T-helper 1 cell treated with Interleukin-12 subunit alpha and Interleukin-12 subunit beta and Interleukin-4 antibody, amounts not matched to agents 30 μg/mL and 1 μg/mL, for 36 hours (primary cell): ENCODE measurements at regions not wholly inside any gene's neighbourhood (a gene's known extent, or its start where the extent isn't known, plus 50 kb on each side); places are given as distances from the start of the nearest gene placed in this dataset.

Experiments used
- H3K27ac Mint-ChIP-seq: one replicate; pipeline ENCODE4 v1.8.0; 2021; ENCODE audit warnings: mild to moderate bottlenecking, mixed read lengths
- H3K27me3 Mint-ChIP-seq: one replicate; pipeline ENCODE4 v1.8.0; 2021; ENCODE audit warnings: low read depth, mixed read lengths
- H3K36me3 Mint-ChIP-seq: one replicate; pipeline ENCODE4 v1.8.0; 2021; ENCODE audit warnings: low read depth, mixed read lengths
- H3K4me1 Mint-ChIP-seq: one replicate; pipeline ENCODE4 v1.8.0; 2021; ENCODE audit warnings: low read depth, mixed read lengths
- H3K4me3 Mint-ChIP-seq: one replicate; pipeline ENCODE4 v1.8.0; 2021; ENCODE audit warnings: mild to moderate bottlenecking, moderate library complexity, mixed read lengths
- H3K9me3 Mint-ChIP-seq: one replicate; pipeline ENCODE4 v1.8.0; 2021; ENCODE audit warnings: mixed read lengths

DNA sequence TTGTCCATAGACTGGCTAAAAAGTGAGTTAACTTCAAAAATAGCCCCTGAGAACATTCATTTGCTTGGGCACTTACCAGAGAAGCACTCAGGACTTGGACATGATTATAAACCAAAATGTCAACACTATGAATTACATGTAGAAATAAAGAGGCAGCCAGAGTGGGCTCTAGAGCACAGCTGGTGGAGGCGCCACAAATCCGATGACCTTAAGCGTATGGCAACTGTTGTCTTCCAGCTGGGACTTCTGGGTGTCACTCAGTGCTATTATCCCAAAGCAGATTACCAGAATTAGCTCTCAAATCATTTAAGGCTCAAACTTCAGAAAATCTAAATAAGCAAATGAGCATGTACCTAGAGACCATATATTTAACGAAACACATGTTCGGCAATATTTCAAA, 1255.5 kb upstream of the SLC10A2 start:
- Mint-ChIP-seq H3K27ac (no peak overlapping the region), H3K27me3 (no peaks in the 10 kb centered on the region), H3K9me3 (no peaks in the 10 kb centered on the region)

DNA sequence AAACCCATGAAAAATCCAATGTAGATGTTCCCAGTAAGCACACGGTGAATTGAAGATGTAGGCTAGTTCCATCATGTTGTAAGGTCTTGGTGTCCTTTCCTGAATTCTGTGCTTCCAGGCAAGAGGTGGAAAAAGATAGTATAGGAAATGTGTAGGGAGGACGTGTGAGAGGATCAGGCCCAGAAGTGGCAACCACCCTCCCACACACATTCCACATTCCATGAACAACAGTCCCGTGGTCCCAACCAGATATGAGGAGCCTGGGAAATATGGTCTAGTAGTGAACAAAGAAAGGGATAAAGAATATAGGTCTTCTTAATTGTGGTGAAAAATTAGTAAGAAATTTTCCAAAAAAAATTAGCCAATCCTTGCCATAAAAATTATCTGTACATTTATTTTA, 1254.2 kb upstream of the SLC10A2 start:
- H3K4me1 Mint-ChIP-seq = no peaks in the 10 kb centered on the region
- H3K9me3 Mint-ChIP-seq = no peaks in the 10 kb centered on the region
- no peak overlapping the region for H3K27ac Mint-ChIP-seq
- H3K4me3 Mint-ChIP-seq = no peak overlapping the region
- no peaks in the 10 kb centered on the region for H3K27me3 Mint-ChIP-seq
- H3K36me3 Mint-ChIP-seq = no peaks in the 10 kb centered on the region

More for the DNA sequence above, 1255.5 kb upstream of the SLC10A2 start:
- Mint-ChIP-seq H3K36me3 (no peaks in the 10 kb centered on the region), H3K4me3 (no peak overlapping the region), H3K4me1 (no peaks in the 10 kb centered on the region)

DNA sequence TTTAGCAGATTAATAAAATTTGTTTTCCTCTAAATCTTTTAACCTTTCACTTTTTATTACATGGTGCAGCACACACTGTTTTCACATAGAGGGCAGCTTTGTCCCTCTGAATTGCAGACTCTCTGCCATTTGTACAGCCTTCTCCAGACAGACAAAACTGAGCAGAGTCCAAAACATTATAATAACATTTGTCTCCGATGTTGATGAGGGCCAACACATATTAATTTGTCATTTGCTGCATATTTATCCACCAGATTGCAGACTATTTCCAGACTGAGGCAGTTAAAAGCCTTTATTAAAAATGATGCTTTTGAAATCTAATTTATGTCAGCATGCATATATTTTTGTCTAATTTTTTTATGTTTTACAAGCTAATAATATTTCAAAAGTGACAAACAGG, 1251.9 kb upstream of the SLC10A2 start:
- no peaks in the 10 kb centered on the region for H3K27me3 Mint-ChIP-seq
- no peaks in the 10 kb centered on the region for H3K36me3 Mint-ChIP-seq
- no peaks in the 10 kb centered on the region for H3K4me1 Mint-ChIP-seq
- H3K9me3 Mint-ChIP-seq = no peaks in the 10 kb centered on the region
- no peak overlapping the region for H3K27ac Mint-ChIP-seq
- no peak overlapping the region for H3K4me3 Mint-ChIP-seq

DNA sequence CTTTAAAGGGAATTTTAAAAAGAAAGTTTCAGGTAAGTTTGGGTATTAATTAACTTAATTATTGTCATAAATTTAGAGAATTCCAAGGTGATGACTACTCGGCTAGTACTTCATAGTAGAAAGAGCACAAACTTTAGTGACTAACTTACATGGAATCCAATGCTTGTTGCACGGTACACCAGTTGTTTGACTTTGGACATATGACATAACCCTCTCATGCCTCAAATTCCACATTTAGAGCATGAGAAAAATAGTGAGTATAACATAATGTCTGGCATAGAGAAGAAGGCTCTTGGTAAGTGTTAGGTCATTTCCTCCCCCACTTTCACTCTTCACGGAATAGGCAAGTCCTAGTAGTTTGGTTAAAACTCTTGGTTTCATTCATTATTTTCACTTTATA, 1249.4 kb upstream of the SLC10A2 start:
- no peak overlapping the region for H3K4me3 Mint-ChIP-seq
- H3K27ac Mint-ChIP-seq = no peak overlapping the region
- H3K27me3 Mint-ChIP-seq = no peaks in the 10 kb centered on the region
- H3K4me1 Mint-ChIP-seq = no peaks in the 10 kb centered on the region
- peaks cover 4% of the 10 kb centered on the region for H3K9me3 Mint-ChIP-seq
- H3K36me3 Mint-ChIP-seq = no peaks in the 10 kb centered on the region

DNA sequence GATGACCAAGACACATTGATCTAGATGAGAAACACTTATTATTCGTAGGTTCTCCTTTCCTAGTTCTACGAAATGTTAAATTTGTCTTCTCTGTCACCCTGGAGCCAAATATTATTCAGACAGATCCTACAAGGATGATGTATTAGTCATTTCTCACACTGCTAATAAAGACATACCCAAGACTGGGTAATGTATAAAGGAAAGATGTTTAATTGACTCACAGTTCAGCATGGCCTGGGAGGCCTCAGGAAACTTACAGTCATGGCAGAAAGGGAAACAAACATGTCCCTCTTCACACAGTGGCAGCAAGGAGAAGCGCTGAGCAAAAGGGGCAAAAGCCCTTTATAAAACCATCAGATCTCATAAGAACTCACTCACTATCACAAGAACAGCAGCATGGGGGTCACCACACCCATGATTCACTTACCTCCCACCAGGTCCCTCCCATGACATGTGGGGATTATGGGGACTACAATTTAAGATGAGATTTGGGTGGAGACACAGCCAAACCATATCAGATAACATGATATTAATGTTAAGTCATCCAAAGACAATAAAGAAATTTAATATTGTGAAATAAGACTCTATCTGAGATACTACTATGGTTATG, 1248.8 kb upstream of the SLC10A2 start:
- Mint-ChIP-seq H3K27me3 (no peaks in the 10 kb centered on the region), H3K27ac (no peak overlapping the region), H3K9me3 (peaks cover 5% of the 10 kb centered on the region), H3K36me3 (no peaks in the 10 kb centered on the region), H3K4me3 (no peak overlapping the region), H3K4me1 (no peaks in the 10 kb centered on the region)

DNA sequence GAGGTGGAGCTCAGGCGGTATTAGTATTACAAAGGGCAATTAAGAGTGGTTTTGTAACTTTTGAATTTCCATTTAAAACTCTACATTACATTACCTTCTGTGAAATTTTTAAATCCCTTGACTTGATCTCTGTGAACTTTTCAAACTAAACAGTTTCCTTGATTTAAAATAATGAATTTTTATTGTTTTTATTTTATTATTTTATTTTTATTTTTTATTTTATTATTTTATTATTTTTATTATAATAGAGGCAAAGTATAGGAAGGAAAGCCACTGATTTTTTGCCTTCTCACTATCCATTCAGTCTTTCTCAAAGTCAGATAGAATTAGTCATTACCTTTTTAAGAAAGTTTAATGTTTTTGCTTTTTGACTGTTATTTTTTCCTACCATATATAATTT, 1248.1 kb upstream of the SLC10A2 start:
- no peaks in the 10 kb centered on the region for H3K36me3 Mint-ChIP-seq
- H3K4me1 Mint-ChIP-seq = no peaks in the 10 kb centered on the region
- H3K27me3 Mint-ChIP-seq = no peaks in the 10 kb centered on the region
- peaks cover 9% of the 10 kb centered on the region for H3K9me3 Mint-ChIP-seq
- no peak overlapping the region for H3K27ac Mint-ChIP-seq
- H3K4me3 Mint-ChIP-seq = no peak overlapping the region

DNA sequence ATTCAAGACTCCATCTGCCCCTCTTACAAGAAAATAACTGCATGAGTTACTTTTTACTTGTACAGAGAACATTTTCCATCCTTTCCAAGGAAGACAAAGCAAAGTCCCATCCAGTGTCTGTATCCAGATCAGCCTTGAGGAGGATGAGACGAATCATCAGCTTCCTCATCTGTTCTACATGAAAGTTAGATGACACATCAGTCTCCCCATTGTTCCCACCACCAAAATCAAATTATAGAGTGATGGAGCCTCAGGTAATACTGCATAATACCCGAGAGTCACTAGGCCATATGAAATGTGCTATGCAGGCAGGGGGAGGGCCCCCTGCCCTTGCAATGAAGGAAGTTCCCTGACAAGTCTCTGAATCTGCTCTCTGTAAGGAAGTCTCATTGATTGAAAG, 1244.6 kb upstream of the SLC10A2 start:
- H3K4me1 Mint-ChIP-seq = no peaks in the 10 kb centered on the region
- H3K27me3 Mint-ChIP-seq = no peaks in the 10 kb centered on the region
- H3K4me3 Mint-ChIP-seq = no peak overlapping the region
- H3K9me3 Mint-ChIP-seq = peaks cover 21% of the 10 kb centered on the region
- no peak overlapping the region for H3K27ac Mint-ChIP-seq
- H3K36me3 Mint-ChIP-seq = no peaks in the 10 kb centered on the region

DNA sequence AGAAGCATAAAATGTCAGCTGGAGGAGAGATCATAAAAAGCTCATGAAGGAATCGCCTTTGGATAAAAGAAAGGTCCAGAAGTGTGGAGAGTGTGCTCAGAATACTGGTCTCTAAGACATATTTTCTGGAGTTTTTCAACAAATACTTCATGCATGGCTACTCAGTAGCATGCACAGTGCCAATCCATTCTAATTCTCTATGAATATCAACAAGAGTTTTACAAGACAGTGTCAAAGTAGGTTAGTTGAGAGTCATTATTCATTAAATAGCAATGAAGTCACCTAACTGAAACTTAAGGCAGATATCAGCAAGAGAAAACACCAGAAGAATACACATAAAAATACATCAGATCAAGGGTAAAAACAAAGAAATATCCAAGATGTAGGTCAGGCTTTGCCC, 1243.2 kb upstream of the SLC10A2 start:
- Mint-ChIP-seq H3K9me3 (peaks cover 21% of the 10 kb centered on the region), H3K4me1 (no peaks in the 10 kb centered on the region), H3K27me3 (no peaks in the 10 kb centered on the region), H3K36me3 (no peaks in the 10 kb centered on the region), H3K27ac (no peak overlapping the region), H3K4me3 (no peak overlapping the region)

DNA sequence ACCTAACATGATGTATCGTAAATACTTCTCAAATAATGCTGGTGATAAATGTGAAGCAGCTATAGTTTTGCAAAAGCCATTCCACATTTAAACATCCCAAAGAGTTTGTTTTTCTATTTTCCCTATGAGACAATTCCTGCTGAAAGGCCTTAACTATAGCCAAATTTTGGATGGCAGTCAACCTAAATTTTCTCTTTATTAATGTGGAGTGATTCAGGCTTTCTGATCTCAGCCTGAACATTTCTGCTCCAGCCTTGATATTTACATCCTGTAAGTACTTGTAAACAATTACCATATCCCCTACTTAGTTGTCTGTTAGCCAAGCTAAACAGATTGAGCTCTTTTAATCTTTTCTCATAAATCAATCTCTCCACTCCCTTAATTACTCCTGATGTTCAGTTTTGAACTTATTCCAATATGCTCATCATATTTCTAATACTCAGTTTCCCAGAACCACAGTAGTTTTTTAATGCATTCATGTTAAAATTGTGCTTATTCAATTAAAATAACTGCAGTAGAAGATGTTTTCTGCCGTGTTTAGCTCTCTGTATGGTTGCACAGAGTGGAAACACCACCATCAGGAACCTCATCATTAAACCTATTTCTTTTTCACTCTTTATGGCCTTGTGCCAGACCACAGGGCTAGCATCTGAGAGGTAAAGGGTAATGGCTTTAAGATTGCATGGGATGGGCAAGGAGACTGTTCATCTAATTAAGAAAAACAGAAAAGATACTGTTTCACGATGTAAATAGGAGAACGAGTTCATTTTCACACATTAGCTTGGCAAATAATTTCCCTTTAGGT, 1235.2 kb upstream of the SLC10A2 start:
- Mint-ChIP-seq H3K4me1 (no peaks in the 10 kb centered on the region), H3K27me3 (no peaks in the 10 kb centered on the region), H3K4me3 (no peak overlapping the region)

DNA sequence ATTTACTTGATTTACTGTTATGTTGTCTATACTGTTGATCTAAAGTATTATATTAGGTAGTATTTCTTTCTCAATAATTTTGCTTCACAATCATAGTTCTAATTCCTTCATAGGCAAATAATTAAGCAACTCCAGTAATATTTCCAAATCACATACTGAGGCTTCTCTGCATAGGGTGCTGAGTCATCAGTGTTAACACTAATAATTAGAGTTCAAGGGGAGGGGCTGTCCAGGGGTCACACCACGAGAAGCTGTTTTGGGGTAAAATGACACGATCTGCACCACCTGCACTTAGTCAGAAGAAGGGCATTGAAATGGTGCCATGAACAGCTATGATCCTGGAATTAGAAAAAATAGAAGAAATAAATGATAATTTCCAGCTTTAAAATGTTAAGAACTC, 1230.9 kb upstream of the SLC10A2 start:
- Mint-ChIP-seq H3K4me1 (no peaks in the 10 kb centered on the region), H3K4me3 (no peak overlapping the region), H3K27me3 (no peaks in the 10 kb centered on the region), H3K9me3 (peaks cover 5% of the 10 kb centered on the region), H3K27ac (no peak overlapping the region), H3K36me3 (no peaks in the 10 kb centered on the region)

More for the DNA sequence above, 1235.2 kb upstream of the SLC10A2 start:
- Mint-ChIP-seq H3K9me3 (peaks cover 7% of the 10 kb centered on the region), H3K36me3 (no peaks in the 10 kb centered on the region), H3K27ac (no peak overlapping the region)

DNA sequence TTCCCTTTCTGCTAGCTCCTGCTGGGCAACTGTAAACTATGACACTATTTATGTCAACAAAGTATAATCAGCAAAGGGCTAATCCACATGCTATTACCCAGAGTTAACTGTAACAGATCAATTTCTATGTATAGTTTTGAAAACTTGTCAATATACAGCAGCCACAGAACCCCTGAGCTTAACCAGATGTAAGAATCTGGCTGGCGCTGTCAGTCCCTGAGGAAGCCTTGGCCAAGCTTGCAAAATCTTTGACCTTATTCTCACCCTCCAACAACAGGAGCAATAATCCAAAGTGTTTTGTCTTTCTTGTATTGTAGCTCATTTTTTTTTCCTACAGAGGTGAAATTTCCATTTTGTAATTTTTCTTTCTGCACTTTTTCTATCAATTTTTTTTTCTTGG, 1230.1 kb upstream of the SLC10A2 start:
- Mint-ChIP-seq H3K4me1 (no peaks in the 10 kb centered on the region), H3K27me3 (no peaks in the 10 kb centered on the region), H3K4me3 (no peak overlapping the region), H3K27ac (no peak overlapping the region), H3K9me3 (peaks cover 5% of the 10 kb centered on the region), H3K36me3 (no peaks in the 10 kb centered on the region)

DNA sequence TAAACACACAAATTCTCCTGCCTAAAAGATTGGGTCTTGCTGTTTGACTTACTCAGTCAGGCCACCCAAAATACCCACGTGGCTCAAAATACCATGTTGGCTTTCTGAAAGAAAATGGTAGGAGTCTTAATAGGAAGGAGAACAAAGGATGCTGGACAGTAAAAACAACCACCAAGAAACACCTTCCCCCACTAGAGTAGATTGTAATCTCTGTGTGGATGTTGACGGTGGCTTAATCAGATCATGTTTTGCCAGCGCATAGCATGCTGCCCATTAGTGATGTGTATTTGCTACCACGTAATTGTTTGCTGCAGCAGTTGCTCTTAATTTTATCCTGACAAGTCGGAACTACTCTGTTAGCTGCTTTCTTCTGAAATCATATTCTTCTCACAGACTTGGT, 1229.3 kb upstream of the SLC10A2 start:
- Mint-ChIP-seq H3K27ac (no peak overlapping the region), H3K9me3 (peaks cover 5% of the 10 kb centered on the region), H3K4me1 (no peaks in the 10 kb centered on the region), H3K4me3 (no peak overlapping the region), H3K36me3 (no peaks in the 10 kb centered on the region), H3K27me3 (no peaks in the 10 kb centered on the region)

DNA sequence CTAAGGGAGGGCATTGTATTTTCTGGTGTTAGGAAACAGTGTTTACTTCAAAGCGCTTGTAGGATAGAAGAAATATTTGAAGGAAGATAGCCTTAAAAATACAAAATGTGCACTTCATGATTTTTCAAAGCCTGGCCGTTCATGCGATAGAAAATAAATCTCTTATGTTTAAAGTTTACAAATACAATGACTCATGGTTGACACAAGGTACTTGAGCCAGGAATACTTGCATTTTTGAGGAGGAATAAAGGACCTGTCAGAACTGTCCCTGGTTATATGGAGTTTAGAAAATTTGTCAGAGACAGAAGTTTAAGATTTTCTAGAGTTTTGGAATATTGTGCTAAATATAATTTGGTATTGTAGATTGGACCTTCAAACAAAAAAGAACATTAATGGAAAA, 1223.2 kb upstream of the SLC10A2 start:
- no peaks in the 10 kb centered on the region for H3K36me3 Mint-ChIP-seq
- no peak overlapping the region for H3K4me3 Mint-ChIP-seq
- H3K4me1 Mint-ChIP-seq = no peaks in the 10 kb centered on the region
- no peaks in the 10 kb centered on the region for H3K27me3 Mint-ChIP-seq
- no peaks in the 10 kb centered on the region for H3K9me3 Mint-ChIP-seq
- no peak overlapping the region for H3K27ac Mint-ChIP-seq

DNA sequence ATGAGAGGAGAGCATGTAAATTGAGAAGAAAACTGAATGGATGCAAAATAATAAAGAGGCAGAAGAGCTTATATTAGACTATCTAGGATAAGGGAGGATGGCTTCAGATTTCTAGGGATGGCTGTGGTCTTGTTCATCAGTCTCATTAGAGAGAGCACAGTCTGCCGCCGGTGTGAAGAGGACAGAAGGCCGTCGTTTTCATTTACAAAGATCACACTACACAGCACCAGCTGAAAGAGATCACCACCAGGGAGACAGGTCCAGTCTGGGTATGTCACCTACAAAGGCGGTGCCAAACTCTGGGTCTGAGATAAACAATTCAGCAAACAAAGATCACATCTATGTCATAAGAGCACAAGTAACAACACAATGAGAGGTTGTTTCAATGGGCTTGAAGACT, 1222.3 kb upstream of the SLC10A2 start:
- no peak overlapping the region for H3K27ac Mint-ChIP-seq

DNA sequence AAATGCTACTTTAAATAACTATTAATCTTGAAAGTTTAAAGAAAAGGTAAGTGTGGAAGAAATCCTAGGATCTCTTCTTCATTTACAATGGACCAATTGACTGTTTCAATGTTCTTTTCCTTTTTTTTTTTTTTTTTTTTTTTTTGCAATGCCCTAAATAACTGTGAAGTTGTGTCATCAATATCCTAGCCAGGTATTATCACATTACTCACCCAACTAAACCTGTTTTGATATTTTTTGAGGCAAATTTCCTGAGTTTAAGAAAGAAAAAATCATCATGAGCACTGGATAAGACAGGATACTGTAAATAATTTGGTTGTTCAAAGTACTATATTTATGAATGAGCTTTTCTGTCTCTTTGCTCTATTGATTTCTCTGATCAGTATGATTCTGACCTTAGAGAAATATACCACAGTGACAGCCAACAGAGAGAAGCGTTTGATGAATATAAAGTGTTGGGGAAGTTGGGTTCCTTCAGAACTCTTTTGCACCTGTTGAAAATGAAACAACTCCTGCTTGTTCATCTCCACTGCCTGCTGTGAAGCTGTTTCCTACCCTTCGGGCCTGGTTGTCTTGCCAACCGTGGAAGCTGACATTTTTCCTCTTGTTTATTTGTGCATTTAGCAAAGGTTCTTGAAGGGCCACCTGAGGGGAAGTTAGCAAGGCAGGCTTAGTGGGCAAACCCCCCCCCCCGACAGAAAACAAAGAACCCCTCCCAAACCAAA, 1220.5 kb upstream of the SLC10A2 start:
- Mint-ChIP-seq H3K27ac (no peak overlapping the region), H3K4me1 (no peaks in the 10 kb centered on the region), H3K4me3 (no peak overlapping the region), H3K36me3 (no peaks in the 10 kb centered on the region), H3K9me3 (no peaks in the 10 kb centered on the region), H3K27me3 (no peaks in the 10 kb centered on the region)

More for the DNA sequence above, 1222.3 kb upstream of the SLC10A2 start:
- no peaks in the 10 kb centered on the region for H3K9me3 Mint-ChIP-seq
- H3K4me3 Mint-ChIP-seq = no peak overlapping the region
- no peaks in the 10 kb centered on the region for H3K4me1 Mint-ChIP-seq
- no peaks in the 10 kb centered on the region for H3K36me3 Mint-ChIP-seq
- H3K27me3 Mint-ChIP-seq = no peaks in the 10 kb centered on the region
